Hypothalamus (tissue), 51 donors: ENCODE measurements at regions not wholly inside any gene's neighbourhood (a gene's known extent, or its start where the extent isn't known, plus 50 kb on each side); places are given as distances from the start of the nearest gene placed in this dataset.
"Not testable (repeated sequence)": the region's sequence is repeated elsewhere in the genome, so short reads cannot be mapped to it uniquely, and the experiment has no call there.

Source experiments
- DNase-seq, 51 donors: peaks; one replicate each; lab custom pipeline; 2025; lab: John Stamatoyannopoulos, UW

GRCh38 chr20:53858516-53858915 lies 211.9 kb downstream of the BCAS1 start:
- DNase-seq, result not testable (repeated sequence)

- no peak for DNase-seq
These were observed 212.6 kb downstream of the BCAS1 start for GRCh38 chr20:53857723-53858236.

DNA sequence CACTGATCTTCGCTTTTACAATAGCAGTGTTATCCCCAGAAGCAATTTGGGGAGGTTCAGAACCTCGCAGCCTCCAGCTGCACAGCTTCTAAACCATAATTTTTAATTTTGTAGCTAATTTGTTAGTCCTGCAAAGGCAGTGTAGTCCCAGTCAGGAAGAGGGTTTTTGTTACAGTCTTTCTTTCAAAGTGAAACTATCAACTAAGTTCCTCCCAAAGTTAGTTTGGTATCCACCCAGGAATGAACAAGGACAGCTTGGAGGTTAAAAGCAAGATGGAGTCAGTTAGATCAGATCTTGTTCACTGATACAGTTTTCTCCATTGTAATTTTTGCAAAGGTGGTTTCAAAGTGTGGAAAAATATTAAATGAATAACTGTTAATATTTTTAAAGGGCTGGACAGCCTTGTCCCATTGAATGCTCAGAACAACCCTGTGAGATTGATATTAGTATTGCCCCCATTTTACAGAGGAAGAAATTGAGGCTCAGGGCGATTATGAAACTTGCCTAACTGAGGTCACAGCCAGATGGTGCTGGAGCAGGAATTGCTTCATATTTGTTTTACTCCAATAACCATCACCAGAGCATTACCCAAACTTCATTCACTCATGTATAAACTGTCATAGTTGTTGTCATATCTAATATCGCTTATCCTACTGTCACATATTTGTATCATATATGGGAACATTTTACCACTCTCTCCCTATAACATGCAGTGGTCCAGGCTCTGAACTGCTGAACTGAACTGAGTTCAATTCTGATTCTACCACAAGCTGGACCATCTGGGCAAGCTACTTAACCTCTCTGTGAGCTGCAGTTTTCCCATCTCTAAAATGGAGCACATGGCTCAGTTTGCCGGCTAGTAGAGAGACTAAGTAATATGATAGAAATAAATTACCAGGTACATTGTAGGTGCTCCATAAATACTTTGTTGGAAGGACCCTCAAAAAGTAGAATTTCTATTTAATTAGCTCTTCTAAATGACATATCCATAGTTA lies 213.8 kb downstream of the BCAS1 start:
- DNase-seq, result no peak

DNA sequence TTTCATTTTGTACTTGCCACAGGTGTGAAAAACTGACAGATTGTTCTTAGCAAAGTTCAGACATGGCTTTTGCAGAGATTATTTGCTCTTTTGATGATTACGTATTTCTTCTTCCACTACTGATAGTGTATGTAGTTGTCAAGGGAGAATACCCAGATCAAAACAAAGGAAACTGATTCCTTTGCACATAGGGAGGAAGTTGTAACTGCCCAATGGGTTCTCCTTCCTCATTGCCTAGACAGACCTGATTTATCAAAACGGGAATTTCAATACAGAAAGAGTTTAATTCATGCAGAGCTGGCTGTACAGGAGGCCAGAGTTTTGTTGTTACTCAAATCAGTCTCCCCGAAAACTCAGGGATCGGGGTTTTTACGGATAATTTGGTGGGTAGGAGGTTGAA lies 214.7 kb downstream of the BCAS1 start:
- no peak for DNase-seq

DNA sequence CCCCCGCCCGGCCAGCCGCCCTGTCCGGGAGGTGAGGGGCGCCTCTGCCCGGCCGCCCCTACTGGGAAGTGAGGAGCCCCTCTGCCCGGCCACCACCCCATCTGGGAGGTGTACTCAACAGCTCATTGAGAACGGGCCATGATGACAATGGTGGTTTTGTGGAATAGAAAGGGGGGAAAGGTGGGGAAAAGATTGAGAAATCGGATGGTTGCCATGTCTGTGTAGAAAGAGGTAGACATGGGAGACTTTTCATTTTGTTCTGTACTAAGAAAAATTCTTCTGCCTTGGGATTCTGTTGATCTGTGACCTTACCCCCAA lies 215.8 kb downstream of the BCAS1 start:
- not testable (repeated sequence) for DNase-seq

DNA sequence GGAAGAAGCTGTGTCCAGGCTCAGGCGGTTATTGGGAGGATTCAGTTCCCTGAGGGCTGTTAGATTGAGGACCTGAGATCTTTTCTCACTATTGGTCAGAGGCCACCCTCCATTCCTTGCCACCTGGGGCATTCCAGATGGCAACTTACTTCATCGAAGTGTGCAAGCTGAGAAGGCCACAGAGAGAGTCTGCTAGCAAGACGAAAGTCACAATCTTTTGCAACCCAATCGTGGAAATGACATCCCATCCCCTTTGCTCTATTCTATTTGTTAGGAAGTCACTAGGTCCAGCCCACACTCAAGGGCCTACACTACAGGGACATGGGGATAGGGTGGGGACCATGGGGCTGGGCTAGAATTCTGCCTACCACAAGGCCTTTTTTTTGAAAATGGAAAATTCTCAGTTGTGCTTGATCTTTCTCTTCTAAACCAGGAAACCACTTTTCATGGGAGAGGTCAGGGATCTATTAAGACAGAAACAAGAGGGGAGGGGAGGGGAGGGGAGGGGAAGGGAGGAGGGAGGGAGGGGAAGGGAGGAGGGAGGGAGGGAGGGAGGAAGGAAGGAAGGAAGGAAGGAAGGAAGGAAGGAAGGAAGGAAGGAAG lies 217.2 kb downstream of the BCAS1 start:
- DNase-seq, result no peak

DNA sequence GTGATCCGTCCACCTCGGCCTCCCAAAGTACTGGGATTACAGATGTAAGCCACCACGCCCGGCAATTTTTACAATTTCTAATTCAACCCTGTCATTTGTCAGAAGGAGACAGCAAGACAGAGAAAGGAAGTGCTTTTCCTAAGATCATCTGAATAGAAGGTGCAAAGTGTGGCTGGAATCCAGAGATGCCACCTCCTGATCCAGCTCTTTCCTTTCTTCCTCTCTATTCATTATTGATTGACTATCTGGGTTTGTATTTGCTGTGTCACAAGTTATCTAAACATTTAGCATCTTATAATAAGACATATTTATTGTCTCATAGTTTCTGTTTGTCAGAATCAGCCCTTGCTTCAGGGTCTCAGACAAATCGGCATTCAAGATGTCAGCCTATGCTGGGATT lies 217.7 kb downstream of the BCAS1 start:
- no peak for DNase-seq

DNA sequence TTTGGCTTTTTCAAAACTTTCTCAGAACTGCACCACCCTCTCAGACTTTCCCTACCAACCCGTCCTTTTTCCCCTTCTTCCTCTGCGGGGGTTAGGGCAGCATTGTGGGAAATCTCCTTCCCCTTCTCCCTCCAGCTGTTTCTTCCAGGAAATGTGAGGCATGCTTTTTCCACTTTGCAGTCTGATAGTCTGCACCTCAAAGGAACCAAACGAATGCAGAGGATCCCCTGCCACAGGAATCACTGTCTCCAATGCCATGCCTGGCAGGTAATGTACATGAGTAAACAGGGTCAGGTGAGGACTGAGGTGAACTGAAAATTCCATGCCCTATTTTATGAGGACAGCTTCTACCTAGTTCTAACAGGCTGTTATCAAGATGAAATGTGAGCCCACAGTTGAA lies 218.4 kb downstream of the BCAS1 start:
- DNase-seq, result no peak

- DNase-seq, result no peak
These were observed 220.1 kb downstream of the BCAS1 start for GRCh38 chr20:53850319-53850718.

- DNase-seq, result no peak
These were observed 220.8 kb downstream of the BCAS1 start for GRCh38 chr20:53849471-53850059.

GRCh38 chr20:53848304-53848703 lies 222.1 kb downstream of the BCAS1 start:
- no peak for DNase-seq

DNA sequence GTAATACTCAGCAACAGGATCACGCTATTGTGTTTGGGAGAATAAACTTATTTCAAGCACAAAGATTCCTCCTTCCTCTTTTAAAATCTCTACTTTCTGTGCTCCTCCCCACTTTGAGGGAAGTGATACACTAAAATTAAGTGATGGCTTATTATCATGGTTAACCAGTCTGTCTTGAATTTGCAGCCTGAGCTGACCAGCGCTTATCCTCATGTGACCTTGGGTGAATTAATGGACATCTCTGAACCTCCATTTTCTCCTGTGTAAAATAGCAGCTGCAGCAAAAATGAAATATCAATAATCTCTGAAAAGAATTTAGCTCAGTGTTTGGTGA lies 222.6 kb downstream of the BCAS1 start:
- no peak for DNase-seq

- no peak for DNase-seq
These were observed 223.1 kb downstream of the BCAS1 start for GRCh38 chr20:53847139-53847836.

GRCh38 chr20:53846640-53847039 lies 223.8 kb downstream of the BCAS1 start:
- no peak for DNase-seq

DNA sequence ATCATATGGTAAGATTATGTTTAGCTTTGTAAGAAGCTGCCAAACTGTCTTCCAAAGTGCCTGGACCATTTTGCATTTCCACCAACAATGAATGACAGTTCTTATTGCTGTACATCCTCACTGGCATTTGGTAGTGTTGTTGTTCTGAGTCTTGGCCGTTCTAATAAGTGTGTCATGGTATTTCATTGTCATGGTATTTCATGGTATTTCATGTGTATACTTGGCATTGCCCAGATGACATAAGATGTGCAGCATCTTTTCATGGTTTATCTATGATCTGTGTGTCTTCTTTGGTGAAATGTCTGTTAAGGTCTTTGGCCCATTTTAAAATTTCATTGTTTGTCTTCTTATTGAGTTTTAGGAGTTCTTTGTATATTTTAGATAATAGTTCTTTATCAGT lies 224.4 kb downstream of the BCAS1 start:
- no peak for DNase-seq

DNA sequence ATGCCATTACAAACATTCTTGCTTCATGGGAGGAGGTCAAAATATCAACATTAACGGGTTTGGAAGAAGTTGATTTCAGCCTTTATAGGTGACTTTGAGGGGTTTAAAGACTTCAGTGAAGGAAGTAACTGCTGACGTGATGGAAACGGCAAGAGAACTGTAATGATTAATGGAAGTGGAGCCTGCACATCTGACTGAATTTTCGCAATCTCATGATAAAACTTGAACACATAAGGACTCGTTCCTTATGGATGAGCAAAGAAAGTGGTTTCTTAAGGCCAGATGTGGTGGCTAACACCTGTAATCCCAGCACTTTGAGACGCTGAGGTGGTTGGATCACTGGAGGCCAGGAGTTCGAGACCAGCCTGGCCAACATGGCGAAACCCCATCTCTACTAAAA lies 226.1 kb downstream of the BCAS1 start:
- no peak for DNase-seq

DNA sequence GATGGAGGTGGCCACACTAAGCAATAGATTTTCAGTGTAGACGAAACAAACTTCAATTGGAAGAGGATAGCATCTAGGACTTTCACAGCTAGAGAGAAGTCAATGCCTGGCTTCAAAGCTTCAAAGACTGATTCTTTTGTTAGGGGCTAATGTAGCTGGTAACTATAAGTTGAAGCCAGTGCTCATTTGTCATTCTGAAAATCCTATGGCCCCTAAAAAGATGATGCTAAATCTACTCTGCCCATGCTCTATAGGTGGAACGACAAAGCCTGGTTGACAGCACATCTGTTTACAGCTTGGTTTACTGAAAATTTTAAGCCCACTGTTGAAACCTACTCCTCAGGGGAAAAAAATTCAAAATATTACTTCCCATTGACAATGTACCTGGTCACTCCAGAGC lies 226.7 kb downstream of the BCAS1 start:
- DNase-seq, result no peak

DNA sequence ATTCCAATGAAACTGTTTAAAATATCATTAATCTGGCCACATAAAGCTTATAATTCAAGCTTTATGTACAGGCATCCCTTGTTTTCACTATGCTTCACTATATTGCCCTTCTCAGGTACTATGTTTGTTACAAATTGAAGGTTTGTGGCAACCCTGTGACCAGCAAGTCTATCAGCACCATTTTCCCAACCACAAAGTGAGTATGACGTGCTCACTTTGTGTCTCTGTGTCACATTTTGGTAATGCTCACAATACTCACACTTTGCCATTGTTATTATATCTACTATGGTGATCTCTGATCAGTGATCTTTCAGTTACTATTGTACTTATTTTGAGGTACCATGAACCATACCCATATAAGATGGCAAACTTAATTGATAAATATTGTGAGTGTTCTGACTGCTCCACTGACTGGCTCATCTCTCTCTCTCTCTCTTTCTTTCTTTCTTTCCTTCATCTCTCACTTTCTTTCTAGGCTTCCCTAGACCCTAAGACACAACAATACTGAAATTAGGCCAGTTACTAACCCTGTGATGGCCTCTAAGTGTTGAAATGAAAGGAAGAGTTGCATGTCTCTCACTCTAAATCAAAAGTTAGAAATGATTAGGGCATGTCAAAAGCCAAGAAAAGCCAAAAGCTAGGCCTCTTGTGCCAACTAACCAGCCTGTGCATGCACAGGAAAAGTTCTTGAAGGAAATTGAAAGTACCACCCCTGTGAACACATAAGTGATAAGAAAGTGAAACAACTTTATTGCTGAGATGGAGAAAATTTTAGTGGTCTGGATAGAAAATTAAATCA lies 227.9 kb downstream of the BCAS1 start:
- no peak for DNase-seq

DNA sequence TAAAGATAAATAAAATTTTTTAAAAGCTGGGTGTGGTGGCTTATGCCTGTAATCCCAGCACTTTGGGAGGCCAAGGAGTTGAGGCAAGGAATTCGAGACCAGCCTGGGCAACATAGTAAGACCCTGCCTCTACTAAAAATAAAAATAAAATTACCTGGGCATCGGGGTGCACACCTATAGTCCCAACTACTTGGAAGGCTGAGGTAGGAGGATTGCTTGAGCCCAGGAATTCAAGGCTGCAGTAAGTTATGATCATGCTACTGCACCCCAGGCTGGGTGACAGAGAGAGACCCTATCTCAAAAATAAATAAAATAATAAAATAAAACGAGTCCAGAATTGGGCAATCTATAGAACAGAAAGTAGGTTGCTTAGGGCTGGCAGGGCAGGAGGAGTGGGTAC lies 228.7 kb downstream of the BCAS1 start:
- DNase-seq, result no peak

DNA sequence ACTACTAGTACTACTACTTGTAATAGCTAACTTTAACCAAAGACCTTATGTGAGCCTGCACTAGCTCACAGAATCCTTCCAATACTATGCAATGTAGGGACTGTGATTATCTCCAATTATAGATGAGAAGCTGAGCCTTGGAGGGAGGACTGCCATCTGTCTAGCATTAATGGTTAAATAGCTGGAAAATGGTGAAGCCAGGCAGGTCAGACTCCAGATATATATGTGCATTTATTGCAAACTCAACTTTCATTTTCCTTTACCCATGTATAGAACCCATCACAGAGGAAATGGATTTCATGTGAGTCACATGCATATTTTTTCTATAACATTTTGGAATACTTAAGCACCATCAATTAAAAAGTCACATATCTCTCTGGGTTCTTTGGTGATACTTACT lies 229.9 kb downstream of the BCAS1 start:
- no peak for DNase-seq
